Right atrium auricular region (tissue), 2 donors: ENCODE measurements at regions not wholly inside any gene's neighbourhood (a gene's known extent, or its start where the extent isn't known, plus 50 kb on each side); places are given as distances from the start of the nearest gene placed in this dataset.

Source experiments
- DNase-seq: peaks from one replicate; pipeline ENCODE4 v3.0.0-alpha.2; 2019; ENCODE audit warnings: low spot score
- H3K27ac ChIP-seq, 2 donors: fragments of 200-600 bp; sonication (generic); 1 replicate in 1 of 2; 2 replicates in 1 of 2; pipeline ENCODE4 v1.5.1; 2016 to 2019
- H3K27me3 ChIP-seq, 2 donors: fragments of 200-600 bp; sonication (generic); one replicate each; pipeline versions ENCODE4 v1.5.1 to v1.6.0; 2017 to 2019
- H3K36me3 ChIP-seq: fragments of 200-600 bp; sonication (generic); one replicate; pipeline ENCODE4 v1.5.1; 2016
- H3K4me1 ChIP-seq, 2 donors: fragments of 200-600 bp; sonication (generic); one replicate each; pipeline versions ENCODE4 v1.5.1 to v1.6.0; 2017 to 2019
- H3K4me3 ChIP-seq, 2 donors: fragments of 200-600 bp; sonication (generic); 1 replicate in 1 of 2; 2 replicates in 1 of 2; pipeline ENCODE4 v1.5.1; 2017 to 2019; ENCODE audit warnings: mild to moderate bottlenecking in 1 of 2, moderate library complexity in 1 of 2
- H3K9me3 ChIP-seq, 2 donors: fragments of 200-600 bp; sonication (generic); one replicate each; pipeline ENCODE4 v1.5.1; 2019
- CTCF ChIP-seq, 2 donors: fragments of 200-600 bp; sonication (generic); IDR thresholded peaks; one replicate each; pipeline ENCODE4 v1.5.1; 2019; ENCODE audit warnings: antibody characterized with exemption in 2 of 2

- Histone ChIP-seq H3K27ac (no peak overlapping the region), H3K4me3 (no peak overlapping the region), H3K27me3 (no peaks in the 10 kb centered on the region), H3K4me1 (no peaks in the 10 kb centered on the region), H3K9me3 (peaks cover 0 to 7% of the 10 kb centered on the region in 2 donors), H3K36me3 (no peaks in the 10 kb centered on the region)
- DNase-seq, result no peak
- no peak for TF ChIP-seq CTCF (IDR thresholded peaks at IDR 0.05)
Observed at GRCh38 chr10:62466590-62466989, 92.4 kb downstream of the ZNF365 start.

GRCh38 chr10:62467527-62467926, 93.4 kb downstream of the ZNF365 start:
- Histone ChIP-seq H3K27me3 (no peaks in the 10 kb centered on the region), H3K9me3 (peaks cover 0 to 7% of the 10 kb centered on the region in 2 donors), H3K4me1 (no peaks in the 10 kb centered on the region), H3K4me3 (no peak overlapping the region), H3K27ac (no peak overlapping the region), H3K36me3 (no peaks in the 10 kb centered on the region)
- TF ChIP-seq CTCF (IDR thresholded peaks at IDR 0.05), result no peak
- DNase-seq, result no peak

GRCh38 chr10:62471711-62472110, 97.5 kb downstream of the ZNF365 start:
- no peak overlapping the region for H3K27ac ChIP-seq
- no peaks in the 10 kb centered on the region for H3K27me3 ChIP-seq
- no peak for DNase-seq
- no peaks in the 10 kb centered on the region for H3K4me1 ChIP-seq
- TF ChIP-seq CTCF (IDR thresholded peaks at IDR 0.05), result no peak
- H3K4me3 ChIP-seq, result no peak overlapping the region
- H3K36me3 ChIP-seq, result no peaks in the 10 kb centered on the region
- H3K9me3 ChIP-seq, result no peaks in the 10 kb centered on the region

GRCh38 chr10:62473241-62473640, 99.1 kb downstream of the ZNF365 start:
- DNase-seq, result no peak

GRCh38 chr10:62475551-62475950, 101.4 kb downstream of the ZNF365 start:
- Histone ChIP-seq H3K4me1 (no peaks in the 10 kb centered on the region), H3K9me3 (no peaks in the 10 kb centered on the region), H3K36me3 (no peaks in the 10 kb centered on the region), H3K27me3 (no peaks in the 10 kb centered on the region), H3K4me3 (no peak overlapping the region), H3K27ac (no peak overlapping the region)
- no peak for DNase-seq
- no peak for TF ChIP-seq CTCF (IDR thresholded peaks at IDR 0.05)

More at GRCh38 chr10:62473241-62473640, 99.1 kb downstream of the ZNF365 start:
- H3K27me3 ChIP-seq, result no peaks in the 10 kb centered on the region
- no peak overlapping the region for H3K4me3 ChIP-seq
- no peaks in the 10 kb centered on the region for H3K4me1 ChIP-seq
- H3K9me3 ChIP-seq, result no peaks in the 10 kb centered on the region
- no peak overlapping the region for H3K27ac ChIP-seq
- no peak for TF ChIP-seq CTCF (IDR thresholded peaks at IDR 0.05)
- H3K36me3 ChIP-seq, result no peaks in the 10 kb centered on the region

- TF ChIP-seq CTCF (IDR thresholded peaks at IDR 0.05), result no peak
- no peak overlapping the region for H3K4me3 ChIP-seq
- no peaks in the 10 kb centered on the region for H3K27me3 ChIP-seq
- H3K4me1 ChIP-seq, result no peaks in the 10 kb centered on the region
- H3K9me3 ChIP-seq, result no peaks in the 10 kb centered on the region
- H3K36me3 ChIP-seq, result no peaks in the 10 kb centered on the region
- no peak for DNase-seq
- H3K27ac ChIP-seq, result peak overlapping the region in 1 of 2 donors; percentile 21
Observed at GRCh38 chr10:62479523-62479922, 105.4 kb downstream of the ZNF365 start.
